ENCODE measurements at regions not wholly inside any gene's neighbourhood (a gene's known extent, or its start where the extent isn't known, plus 50 kb on each side); places are given as distances from the start of the nearest gene placed in this dataset.

DNA sequence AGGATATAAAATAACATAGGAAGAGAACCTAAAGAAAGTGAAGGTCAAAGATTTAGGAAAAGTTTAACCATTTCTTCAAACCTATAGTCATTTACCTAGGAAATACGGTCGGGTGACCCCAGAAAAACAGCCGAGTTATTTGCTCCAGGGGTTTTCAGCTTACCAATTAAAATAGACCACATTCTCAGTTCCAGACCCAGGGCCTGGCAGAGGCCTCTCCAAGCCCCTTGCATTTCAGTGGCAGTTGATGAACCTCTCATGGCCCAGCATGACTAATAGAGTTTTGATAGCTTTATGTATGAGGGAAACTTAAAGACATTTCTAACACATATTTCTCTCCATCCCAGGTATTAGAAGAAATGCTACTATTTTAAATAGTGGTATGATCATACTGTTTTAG is 113.5 kb downstream of the OGFRL1 start:
- TF ChIP-seq, protein P1, sequence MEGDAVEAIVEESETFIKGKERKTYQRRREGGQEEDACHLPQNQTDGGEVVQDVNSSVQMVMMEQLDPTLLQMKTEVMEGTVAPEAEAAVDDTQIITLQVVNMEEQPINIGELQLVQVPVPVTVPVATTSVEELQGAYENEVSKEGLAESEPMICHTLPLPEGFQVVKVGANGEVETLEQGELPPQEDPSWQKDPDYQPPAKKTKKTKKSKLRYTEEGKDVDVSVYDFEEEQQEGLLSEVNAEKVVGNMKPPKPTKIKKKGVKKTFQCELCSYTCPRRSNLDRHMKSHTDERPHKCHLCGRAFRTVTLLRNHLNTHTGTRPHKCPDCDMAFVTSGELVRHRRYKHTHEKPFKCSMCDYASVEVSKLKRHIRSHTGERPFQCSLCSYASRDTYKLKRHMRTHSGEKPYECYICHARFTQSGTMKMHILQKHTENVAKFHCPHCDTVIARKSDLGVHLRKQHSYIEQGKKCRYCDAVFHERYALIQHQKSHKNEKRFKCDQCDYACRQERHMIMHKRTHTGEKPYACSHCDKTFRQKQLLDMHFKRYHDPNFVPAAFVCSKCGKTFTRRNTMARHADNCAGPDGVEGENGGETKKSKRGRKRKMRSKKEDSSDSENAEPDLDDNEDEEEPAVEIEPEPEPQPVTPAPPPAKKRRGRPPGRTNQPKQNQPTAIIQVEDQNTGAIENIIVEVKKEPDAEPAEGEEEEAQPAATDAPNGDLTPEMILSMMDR (IDR thresholded peaks at IDR 0.05), result no peak
- TF ChIP-seq POLR2A (IDR thresholded peaks at IDR 0.05) (no peak), EP300 (IDR thresholded peaks at IDR 0.05) (no peak)
